Mammary epithelial cell (primary cell): ENCODE measurements at regions not wholly inside any gene's neighbourhood (a gene's known extent, or its start where the extent isn't known, plus 50 kb on each side); places are given as distances from the start of the nearest gene placed in this dataset.

Experiments
- EZH2 ChIP-seq: IDR thresholded peaks from 2 replicates; pipeline ENCODE4 v1.6.1; 2012; ENCODE audit warnings: low read length, inconsistent platforms, borderline replicate concordance
- TF ChIP-seq, protein P1 (sequence below), 2 donors: IDR thresholded peaks in 1 of 2; conservative IDR thresholded peaks in 1 of 2; 2 replicates each; pipeline ENCODE4 v1.5.1; 2011 to 2012; ENCODE audit warnings: inconsistent platforms in 2 of 2, low read length in 2 of 2, mild to moderate bottlenecking in 2 of 2, control low read depth in 1 of 2, low read depth in 1 of 2; ENCODE audit not compliant: insufficient read depth in 1 of 2; ENCODE audit errors: extremely low read depth in 1 of 2

DNA sequence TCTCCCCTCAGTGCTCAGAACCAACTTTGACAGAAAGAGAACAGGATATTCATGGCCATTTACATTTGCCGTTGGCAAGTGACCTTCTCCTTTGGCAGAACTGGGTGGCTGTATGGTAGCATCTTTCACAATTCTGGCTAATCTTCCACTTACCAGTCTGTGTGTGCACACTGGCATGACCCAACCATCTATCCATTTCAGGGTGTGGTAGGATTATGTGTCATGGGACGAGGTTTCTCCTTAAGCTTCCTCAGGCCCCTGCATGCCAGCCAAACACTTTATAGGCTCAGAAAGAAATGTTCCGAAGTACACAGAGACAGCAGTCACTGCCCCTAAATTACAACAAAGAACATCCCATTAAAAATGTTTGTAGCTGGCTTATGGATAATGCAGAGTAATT lies 497.1 kb downstream of the NFIB start:
- TF ChIP-seq, protein P1, sequence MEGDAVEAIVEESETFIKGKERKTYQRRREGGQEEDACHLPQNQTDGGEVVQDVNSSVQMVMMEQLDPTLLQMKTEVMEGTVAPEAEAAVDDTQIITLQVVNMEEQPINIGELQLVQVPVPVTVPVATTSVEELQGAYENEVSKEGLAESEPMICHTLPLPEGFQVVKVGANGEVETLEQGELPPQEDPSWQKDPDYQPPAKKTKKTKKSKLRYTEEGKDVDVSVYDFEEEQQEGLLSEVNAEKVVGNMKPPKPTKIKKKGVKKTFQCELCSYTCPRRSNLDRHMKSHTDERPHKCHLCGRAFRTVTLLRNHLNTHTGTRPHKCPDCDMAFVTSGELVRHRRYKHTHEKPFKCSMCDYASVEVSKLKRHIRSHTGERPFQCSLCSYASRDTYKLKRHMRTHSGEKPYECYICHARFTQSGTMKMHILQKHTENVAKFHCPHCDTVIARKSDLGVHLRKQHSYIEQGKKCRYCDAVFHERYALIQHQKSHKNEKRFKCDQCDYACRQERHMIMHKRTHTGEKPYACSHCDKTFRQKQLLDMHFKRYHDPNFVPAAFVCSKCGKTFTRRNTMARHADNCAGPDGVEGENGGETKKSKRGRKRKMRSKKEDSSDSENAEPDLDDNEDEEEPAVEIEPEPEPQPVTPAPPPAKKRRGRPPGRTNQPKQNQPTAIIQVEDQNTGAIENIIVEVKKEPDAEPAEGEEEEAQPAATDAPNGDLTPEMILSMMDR (conservative IDR thresholded peaks at IDR 0.05 in 1 of 2, IDR thresholded peaks at IDR 0.05 in 1 of 2; ENCODE audit: extremely low read depth in 1 of 2, insufficient read depth in 1 of 2, low read depth in 1 of 2, low read length in 2 of 2): no peak
- no peak for TF ChIP-seq EZH2
